SK-N-MC (cell line): ENCODE measurements at regions not wholly inside any gene's neighbourhood (a gene's known extent, or its start where the extent isn't known, plus 50 kb on each side); places are given as distances from the start of the nearest gene placed in this dataset.

Source experiments
- EZH2 ChIP-seq: fragments of 200-600 bp; sonication (generic); IDR thresholded peaks from one replicate; pipeline ENCODE4 v1.6.1; 2017; ENCODE audit warnings: antibody characterized with exemption
- FOXP2 ChIP-seq: optimal IDR thresholded peaks from 2 replicates; pipeline ENCODE3; 2011; ENCODE audit warnings: mild to moderate bottlenecking, moderate library complexity; ENCODE audit not compliant: insufficient read depth; ENCODE audit errors: extremely low read length, control extremely low read depth
- POLR2AphosphoS5 ChIP-seq: IDR thresholded peaks from 2 replicates; pipeline ENCODE4 v1.6.1; 2012; ENCODE audit warnings: mild to moderate bottlenecking, low read depth, low read length, borderline replicate concordance

GRCh38 chr2:163043201-163043600 lies 204.6 kb upstream of the KCNH7 start:
- TF ChIP-seq EZH2 (no peak), POLR2AphosphoS5 (no peak), FOXP2 (no peak)
